Stimulated activated CD4-positive, alpha-beta T cell treated with anti-CD3 and anti-CD28 coated beads, TNF-alpha, amount 100 ng/mL, for 48 hours (primary cell): ENCODE measurements at regions not wholly inside any gene's neighbourhood (a gene's known extent, or its start where the extent isn't known, plus 50 kb on each side); places are given as distances from the start of the nearest gene placed in this dataset.

Experiments
- DNase-seq, 3 donors: peaks; one replicate each; pipeline ENCODE4 v3.0.0-alpha.2; 2020; ENCODE audit warnings: low read depth in 3 of 3

- DNase-seq: no peak
Measured at GRCh38 chr6:105587349-105588122, 184.7 kb upstream of the PREP start.

GRCh38 chr6:105578179-105578707 is 175.4 kb upstream of the PREP start:
- DNase-seq: no peak

- DNase-seq: no peak
Measured at GRCh38 chr6:105573556-105573955, 170.7 kb upstream of the PREP start.

- no peak for DNase-seq
Measured at GRCh38 chr6:105573138-105573537, 170.3 kb upstream of the PREP start.

GRCh38 chr6:105570416-105570815 is 167.5 kb upstream of the PREP start:
- no peak for DNase-seq

GRCh38 chr6:105569706-105570105 is 166.8 kb upstream of the PREP start:
- no peak for DNase-seq

- DNase-seq: no peak
Measured at GRCh38 chr6:105568751-105569150, 165.9 kb upstream of the PREP start.

GRCh38 chr6:105568142-105568541 is 165.3 kb upstream of the PREP start:
- no peak for DNase-seq

- DNase-seq: no peak
Measured at GRCh38 chr6:105567140-105567539, 164.3 kb upstream of the PREP start.

GRCh38 chr6:105566503-105566902 is 163.6 kb upstream of the PREP start:
- no peak for DNase-seq

- DNase-seq: no peak
Measured at GRCh38 chr6:105564121-105564902, 161.4 kb upstream of the PREP start.

- DNase-seq: no peak
Measured at GRCh38 chr6:105562027-105562426, 159.1 kb upstream of the PREP start.

- DNase-seq: no peak
Measured at GRCh38 chr6:105561486-105561885, 158.6 kb upstream of the PREP start.

- no peak for DNase-seq
Measured at GRCh38 chr6:105560611-105561066, 157.8 kb upstream of the PREP start.

- DNase-seq: no peak
Measured at GRCh38 chr6:105557291-105557690, 154.4 kb upstream of the PREP start.

- no peak for DNase-seq
Measured at GRCh38 chr6:105553171-105553570, 150.3 kb upstream of the PREP start.

GRCh38 chr6:105550955-105551620 is 148.2 kb upstream of the PREP start:
- DNase-seq: no peak

- no peak for DNase-seq
Measured at GRCh38 chr6:105546754-105547153, 143.9 kb upstream of the PREP start.

- no peak for DNase-seq
Measured at GRCh38 chr6:105545947-105546731, 143.3 kb upstream of the PREP start.

- no peak for DNase-seq
Measured at GRCh38 chr6:105545228-105545920, 142.5 kb upstream of the PREP start.

GRCh38 chr6:105539911-105540310 is 137.0 kb upstream of the PREP start:
- no peak for DNase-seq
